Kidney (tissue), 13 donors: ENCODE measurements at regions not wholly inside any gene's neighbourhood (a gene's known extent, or its start where the extent isn't known, plus 50 kb on each side); places are given as distances from the start of the nearest gene placed in this dataset.

Experiments used
- DNase-seq, 5 donors: peaks; one replicate each; pipeline ENCODE4 v3.0.0-alpha.2; 2013 to 2020
- FAIRE-seq: peaks from 2 replicates; lab custom pipeline; 2012; peaks lifted over from hg19 to GRCh38; lab: Jason Lieb, UNC
- H3K27ac ChIP-seq, 2 donors: one replicate each; pipeline ENCODE4 v1.7.0; 2013; ENCODE audit warnings: low read depth in 2 of 2, low read length in 2 of 2, inconsistent platforms in 1 of 2
- H3K27me3 ChIP-seq: one replicate; pipeline ENCODE4 v1.7.1; 2013; ENCODE audit warnings: low read length, inconsistent platforms; ENCODE audit not compliant: control insufficient read depth, insufficient read depth
- H3K36me3 ChIP-seq, 3 donors: one replicate each; pipeline versions ENCODE4 v1.7.0 to v1.7.1; 2013; ENCODE audit warnings: low read length in 3 of 3, control low read depth in 1 of 3, inconsistent platforms in 1 of 3; ENCODE audit not compliant: insufficient read depth in 3 of 3, control insufficient read depth in 2 of 3
- H3K4me1 ChIP-seq, 3 donors: one replicate each; pipeline versions ENCODE4 v1.7.0 to v1.7.1; 2013; ENCODE audit warnings: low read length in 3 of 3, inconsistent platforms in 1 of 3, low read depth in 1 of 3; ENCODE audit not compliant: control insufficient read depth in 2 of 3, insufficient read depth in 2 of 3
- H3K4me3 ChIP-seq, 3 donors: one replicate each; pipeline versions ENCODE4 v1.7.0 to v1.8.1; 2013; ENCODE audit warnings: low read length in 3 of 3, control low read depth in 1 of 3, inconsistent platforms in 1 of 3
- H3K9ac ChIP-seq, 3 donors: one replicate each; pipeline versions ENCODE4 v1.7.0 to v1.7.1; 2013; ENCODE audit warnings: low read length in 3 of 3, control low read depth in 1 of 3, inconsistent platforms in 1 of 3
- H3K9me3 ChIP-seq, 3 donors: one replicate each; pipeline versions ENCODE4 v1.7.0 to v1.7.1; 2013; ENCODE audit warnings: low read length in 3 of 3, control low read depth in 1 of 3, inconsistent platforms in 1 of 3; ENCODE audit not compliant: control insufficient read depth in 2 of 3, insufficient read depth in 1 of 3
- CTCF ChIP-seq: IDR thresholded peaks from 3 replicates; pipeline ENCODE4 v1.5.1; 2012; ENCODE audit warnings: mild to moderate bottlenecking, moderate library complexity, borderline replicate concordance; ENCODE audit not compliant: insufficient read depth; ENCODE audit errors: extremely low read depth
- intact Hi-C: fragments of 100-400 bp; cut with DNase I; formaldehyde crosslinking; loops from one replicate; pipeline ENCODE4 v1.11.1; 2022
- donor health status: control.
- donor health status: control.
- donor health status: control.
- donor health status: control.
- donor health status: control.
- donor health status: DM: yes; HTN: yes; CAD: no.
- donor health status: Normal renal cell carcinoma (clear cell type).

- intact Hi-C loops: no loop called here
- FAIRE-seq (no peak), DNase-seq (no peak)
- no peaks in the 10 kb centered on the region for H3K9me3 ChIP-seq
- no peak overlapping the region for H3K4me3 ChIP-seq
- H3K36me3 ChIP-seq: no peaks in the 10 kb centered on the region
- no peak overlapping the region for H3K9ac ChIP-seq
- no peaks in the 10 kb centered on the region for H3K27me3 ChIP-seq
- no peaks in the 10 kb centered on the region for H3K4me1 ChIP-seq
- no peak overlapping the region for H3K27ac ChIP-seq
- TF ChIP-seq CTCF: no peak
Observed at GRCh38 chr4:112905728-112906127, 143.7 kb upstream of the ANK2 start.

DNA sequence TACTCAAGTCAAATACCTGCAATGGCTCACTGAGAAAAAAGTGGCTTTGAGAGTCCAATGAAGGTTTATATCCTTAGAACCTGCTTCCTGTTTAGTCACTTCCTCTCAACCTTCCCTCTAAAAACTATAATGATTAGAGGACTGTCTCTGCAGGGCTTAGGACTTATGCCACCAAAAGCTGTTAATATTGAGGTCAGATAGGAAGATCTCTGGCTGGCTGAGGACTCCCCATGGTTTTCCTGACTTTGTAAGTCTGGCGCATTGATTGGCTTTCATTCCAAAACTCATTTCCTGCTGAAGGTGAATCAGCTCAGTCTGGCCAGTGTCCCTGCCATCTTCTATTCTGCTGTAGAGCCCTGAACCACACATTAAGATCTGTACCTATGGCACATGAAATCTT lies 140.9 kb upstream of the ANK2 start:
- FAIRE-seq (no peak), DNase-seq (no peak)
- Histone ChIP-seq H3K9ac (no peak overlapping the region), H3K9me3 (no peaks in the 10 kb centered on the region), H3K27me3 (no peaks in the 10 kb centered on the region), H3K4me1 (no peaks in the 10 kb centered on the region), H3K27ac (no peak overlapping the region), H3K4me3 (no peak overlapping the region), H3K36me3 (no peaks in the 10 kb centered on the region)
- intact Hi-C loops: no loop called here
- no peak for TF ChIP-seq CTCF

GRCh38 chr4:112910109-112910736 lies 139.2 kb upstream of the ANK2 start:
- Histone ChIP-seq H3K9me3 (no peaks in the 10 kb centered on the region), H3K27ac (no peak overlapping the region), H3K4me3 (peak overlapping the region; percentile 6 to 57 (median 32)), H3K9ac (no peak overlapping the region), H3K36me3 (no peaks in the 10 kb centered on the region), H3K27me3 (no peaks in the 10 kb centered on the region), H3K4me1 (no peaks in the 10 kb centered on the region)
- intact Hi-C loops: no loop called here
- FAIRE-seq (no peak), DNase-seq (peak in 3 of 5 donors; percentile 19 to 47 (median 38))
- TF ChIP-seq CTCF: no peak

DNA sequence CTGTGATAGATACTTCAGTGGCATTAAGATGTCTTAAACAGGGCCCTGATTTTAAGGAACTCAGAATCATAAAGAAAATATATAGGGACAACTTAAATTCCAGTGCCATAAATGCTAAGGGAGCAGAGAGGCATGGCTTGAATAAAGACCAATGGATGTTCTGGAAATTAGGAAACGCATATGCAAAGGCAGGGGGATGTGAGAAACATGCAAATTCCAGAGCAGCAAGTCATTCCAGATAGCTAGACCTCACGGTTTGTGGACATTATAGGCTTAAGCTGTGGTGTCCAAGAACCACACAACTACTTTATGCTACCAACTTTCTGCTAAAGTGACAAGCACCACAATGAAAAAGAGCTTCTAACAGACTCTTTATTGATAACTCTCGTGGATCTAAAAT lies 132.6 kb upstream of the ANK2 start:
- H3K9me3 ChIP-seq: no peaks in the 10 kb centered on the region
- FAIRE-seq (no peak), DNase-seq (no peak)
- intact Hi-C loops: no loop called here
- H3K4me3 ChIP-seq: no peak overlapping the region
- H3K27ac ChIP-seq: no peak overlapping the region
- no peak for TF ChIP-seq CTCF
- H3K4me1 ChIP-seq: no peaks in the 10 kb centered on the region
- no peaks in the 10 kb centered on the region for H3K36me3 ChIP-seq
- no peaks in the 10 kb centered on the region for H3K27me3 ChIP-seq
- H3K9ac ChIP-seq: no peak overlapping the region
